HepG2 (cell line): ENCODE measurements at regions not wholly inside any gene's neighbourhood (a gene's known extent, or its start where the extent isn't known, plus 50 kb on each side); places are given as distances from the start of the nearest gene placed in this dataset.

Experiments used
- CHD2 ChIP-seq: IDR thresholded peaks from 2 replicates; pipeline ENCODE4 v1.6.1; 2011; ENCODE audit warnings: low read depth, low read length, improper control_type of control experiment
- HIC2 ChIP-seq: sonication (generic); formaldehyde crosslinking; IDR thresholded peaks from 2 replicates; pipeline ENCODE4 v1.9.0; 2022; ENCODE audit warnings: low read depth, missing genetic modification reagents
- HNF1B ChIP-seq: sonication (generic); formaldehyde crosslinking; IDR thresholded peaks from 2 replicates; pipeline ENCODE4 v1.5.1; 2020; ENCODE audit warnings: mild to moderate bottlenecking, moderate library complexity, missing genetic modification reagents
- SALL1 ChIP-seq: sonication (generic); formaldehyde crosslinking; IDR thresholded peaks from 2 replicates; pipeline ENCODE4 v1.8.0; 2022; ENCODE audit warnings: mild to moderate bottlenecking, missing genetic modification reagents
- TCF12 ChIP-seq, 2 experiments: fragments of 450-650 bp in 1 of 2; sonication (generic) in 1 of 2; formaldehyde crosslinking in 1 of 2; IDR thresholded peaks; 2 replicates each; pipeline versions ENCODE4 v1.6.1 to v1.8.0; 2017 to 2022; ENCODE audit warnings: antibody characterized with exemption in 1 of 2, mild to moderate bottlenecking in 1 of 2, missing genetic modification reagents in 1 of 2, moderate library complexity in 1 of 2
- ZNF276 ChIP-seq: sonication (generic); formaldehyde crosslinking; IDR thresholded peaks from 2 replicates; pipeline ENCODE4 v1.4.0; 2020; ENCODE audit warnings: mild to moderate bottlenecking, low read depth, missing genetic modification reagents
- ZNF501 ChIP-seq: sonication (generic); formaldehyde crosslinking; IDR thresholded peaks from 2 replicates; pipeline ENCODE4 v1.5.1; 2020; ENCODE audit warnings: mild to moderate bottlenecking, moderate library complexity, missing genetic modification reagents
- ZNF816 ChIP-seq: sonication (generic); formaldehyde crosslinking; IDR thresholded peaks from 2 replicates; pipeline ENCODE4 v1.8.0; 2022; ENCODE audit warnings: missing genetic modification reagents, mild to moderate bottlenecking, borderline replicate concordance
- ZNF850 ChIP-seq: sonication (generic); formaldehyde crosslinking; conservative IDR thresholded peaks from 2 replicates; pipeline ENCODE4 v1.9.0; 2021; ENCODE audit warnings: mild to moderate bottlenecking, missing genetic modification reagents
- ZXDC ChIP-seq: sonication (generic); formaldehyde crosslinking; IDR thresholded peaks from 2 replicates; pipeline ENCODE4 v1.5.0; 2020; ENCODE audit warnings: mild to moderate bottlenecking, missing genetic modification reagents
- TF ChIP-seq, protein P1 (sequence below): sonication (generic); formaldehyde crosslinking; IDR thresholded peaks from 2 replicates; pipeline ENCODE4 v1.8.0; 2022; ENCODE audit warnings: missing genetic modification reagents, low read depth, mild to moderate bottlenecking, borderline replicate concordance

DNA sequence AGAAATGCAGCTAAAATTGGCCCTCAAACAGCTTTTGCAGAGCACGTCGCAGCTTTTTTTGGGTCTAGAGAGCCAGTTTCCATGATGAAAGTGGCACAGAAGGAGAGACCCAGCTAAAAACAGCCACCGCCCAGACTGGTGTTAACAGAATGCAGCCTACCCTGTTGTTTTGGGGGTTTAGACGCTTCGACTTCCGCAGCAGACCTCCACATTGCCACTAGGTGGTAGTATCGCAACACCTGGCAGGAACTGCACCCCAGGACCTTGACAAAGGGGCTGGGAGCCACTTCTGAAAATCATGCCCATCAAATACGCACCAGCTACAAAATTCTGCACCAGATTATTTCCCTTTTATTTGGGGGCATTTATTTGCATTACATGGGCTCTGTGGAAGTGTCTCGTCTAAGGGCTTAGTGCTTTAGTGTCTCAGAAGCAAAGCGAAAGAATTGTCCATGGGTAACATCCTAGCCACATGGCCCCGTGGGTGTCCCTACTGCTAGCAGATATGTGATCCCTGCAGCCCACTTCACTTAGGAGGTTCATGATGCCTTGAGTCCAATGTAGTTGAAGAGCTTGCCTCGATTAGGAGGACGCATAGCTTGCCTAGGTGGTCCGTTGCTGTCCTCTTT is 167.1 kb downstream of the HAPSTR1 start (continued):
- TF ChIP-seq, protein P1, sequence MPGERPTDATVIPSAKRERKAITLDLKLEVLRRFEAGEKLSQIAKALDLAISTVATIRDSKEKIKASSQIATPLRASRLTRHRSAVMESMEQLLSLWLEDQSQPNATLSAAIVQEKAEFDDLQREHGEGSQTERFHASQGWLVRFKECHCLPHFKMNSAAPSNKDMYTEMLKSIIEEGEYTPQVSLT (CRISPR knock-in tag) = no peak
- peak; percentile 59; the same call in 1 of the 2 replicates for TF ChIP-seq ZNF501 (CRISPR knock-in tag)
- TF ChIP-seq HIC2 (CRISPR knock-in tag) = no peak
- no peak for TF ChIP-seq TCF12 (IDR thresholded peaks at IDR 0.05)
- no peak for TF ChIP-seq TCF12 (CRISPR knock-in tag; IDR thresholded peaks at IDR 0.05)
- TF ChIP-seq ZNF276 (CRISPR knock-in tag) = no peak
- peak; percentile 38; the same call in 1 of the 2 replicates for TF ChIP-seq SALL1 (CRISPR knock-in tag)
- no peak for TF ChIP-seq ZNF850
- no peak for TF ChIP-seq ZNF816
- no peak for TF ChIP-seq ZXDC
- peak; percentile 77; the same call in 1 of the 2 replicates for TF ChIP-seq HNF1B (CRISPR knock-in tag)
- TF ChIP-seq CHD2 = no peak
